DMS53 (cell line): ENCODE measurements at regions not wholly inside any gene's neighbourhood (a gene's known extent, or its start where the extent isn't known, plus 50 kb on each side); places are given as distances from the start of the nearest gene placed in this dataset.
"Not testable (repeated sequence)": the region's sequence is repeated elsewhere in the genome, so short reads cannot be mapped to it uniquely, and the experiment has no call there.

ENCODE experiments used
- DNase-seq: peaks from one replicate; lab custom pipeline; 2025; lab: John Stamatoyannopoulos, UW

DNA sequence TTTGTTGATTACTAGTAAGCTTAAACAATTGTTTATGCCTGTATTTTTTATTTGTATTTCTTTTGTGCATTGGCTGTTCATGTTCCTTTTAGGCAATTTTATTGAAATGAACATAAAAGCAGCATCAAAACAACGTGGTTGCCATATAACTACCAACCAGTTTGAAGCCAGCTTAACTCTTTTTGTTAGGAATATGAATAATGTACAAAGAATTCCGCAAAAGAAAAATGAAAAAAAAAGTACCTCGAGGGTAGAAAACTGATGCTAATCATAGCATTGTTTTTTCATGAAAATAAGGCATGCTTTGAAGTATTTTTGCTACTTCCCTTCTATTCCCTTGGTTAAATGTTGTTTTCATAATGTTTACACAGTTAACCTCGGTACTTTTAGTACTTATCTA, 1024.0 kb upstream of the SLIT2 start:
- DNase-seq: no peak

DNA sequence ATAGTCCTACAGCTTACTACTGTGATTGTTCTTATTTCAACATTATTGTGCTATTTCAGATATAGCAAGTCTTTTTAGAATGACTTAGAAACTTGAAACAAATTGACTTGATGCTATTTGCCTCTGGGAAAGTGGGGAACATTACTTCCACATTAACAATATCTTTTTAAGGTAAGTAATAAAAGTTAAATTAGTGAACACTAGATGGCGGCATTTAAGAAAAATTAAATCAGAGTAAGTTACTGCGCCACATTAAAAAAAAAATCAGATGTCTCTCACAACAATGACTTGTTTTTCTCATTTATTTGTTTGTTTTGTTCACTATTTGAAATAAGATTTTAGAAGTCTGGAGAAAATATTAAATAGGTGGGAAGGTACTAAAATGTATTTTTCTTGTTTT, 1026.9 kb upstream of the SLIT2 start:
- peak; percentile 78 for DNase-seq

DNA sequence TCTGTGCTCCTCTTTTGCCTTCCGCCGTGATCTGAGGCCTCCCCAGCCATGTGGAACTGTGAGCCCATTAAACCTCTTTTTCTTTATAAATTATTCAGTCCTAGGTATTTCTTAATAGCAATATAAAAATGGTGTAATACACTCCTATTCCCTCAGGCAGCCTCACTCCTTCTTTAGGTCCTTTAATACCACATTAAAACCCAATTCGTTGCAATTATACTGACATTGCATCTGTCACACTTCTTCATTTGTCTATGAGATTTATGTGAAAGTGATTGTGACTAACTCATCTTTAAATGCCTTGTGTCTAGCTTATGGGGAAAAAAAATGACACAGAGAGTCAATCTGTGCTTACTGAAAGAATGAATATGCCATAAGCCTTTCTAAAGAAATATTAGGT, 1035.2 kb upstream of the SLIT2 start:
- DNase-seq: no peak

DNA sequence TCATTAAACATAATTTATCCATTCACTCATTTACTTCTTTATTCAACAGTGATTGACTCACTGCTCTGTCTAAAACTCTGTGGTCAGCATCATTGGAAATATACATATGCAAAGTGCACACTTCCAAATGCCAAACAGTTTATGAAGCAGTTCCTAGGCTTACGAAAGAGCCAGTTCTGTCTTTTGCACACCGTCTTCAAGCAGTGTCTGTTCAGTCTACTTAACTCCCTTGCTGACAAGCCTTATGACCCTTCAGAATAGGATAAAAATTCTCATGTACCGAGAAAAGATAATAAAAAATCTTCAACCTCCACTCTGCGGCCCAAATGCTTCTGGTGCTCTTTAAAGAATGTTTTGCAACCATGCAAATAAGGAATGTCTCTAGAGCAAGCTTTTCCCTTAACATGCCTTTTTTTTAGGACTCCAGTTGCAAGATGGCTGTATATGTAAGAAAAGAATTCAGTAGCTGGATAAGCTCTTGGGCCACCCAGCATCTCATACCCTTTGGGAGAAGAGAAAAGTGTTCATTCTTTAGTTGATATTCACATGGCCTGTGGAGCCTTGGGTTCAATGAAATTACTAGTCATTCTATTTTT, 1037.0 kb upstream of the SLIT2 start:
- no peak for DNase-seq

DNA sequence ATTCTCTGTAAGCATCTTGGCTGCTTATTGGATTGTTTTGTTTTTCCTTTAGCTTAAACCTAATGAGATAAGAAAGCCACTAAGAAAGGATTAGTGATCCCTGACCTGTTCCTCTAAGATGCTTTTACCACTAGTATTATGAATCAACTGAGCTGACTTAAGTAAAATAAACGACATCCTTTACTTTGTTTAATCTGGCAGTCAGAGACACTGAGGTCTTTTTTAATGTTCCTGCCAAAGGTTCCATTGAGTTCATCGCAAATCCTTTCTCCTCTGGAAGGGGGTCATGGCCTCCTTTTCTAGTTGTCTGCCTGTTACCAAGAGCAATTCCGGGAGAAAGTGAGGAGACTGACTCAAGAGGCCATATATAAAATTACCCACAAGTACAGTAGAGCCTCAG, 1038.3 kb upstream of the SLIT2 start:
- DNase-seq: no peak

DNA sequence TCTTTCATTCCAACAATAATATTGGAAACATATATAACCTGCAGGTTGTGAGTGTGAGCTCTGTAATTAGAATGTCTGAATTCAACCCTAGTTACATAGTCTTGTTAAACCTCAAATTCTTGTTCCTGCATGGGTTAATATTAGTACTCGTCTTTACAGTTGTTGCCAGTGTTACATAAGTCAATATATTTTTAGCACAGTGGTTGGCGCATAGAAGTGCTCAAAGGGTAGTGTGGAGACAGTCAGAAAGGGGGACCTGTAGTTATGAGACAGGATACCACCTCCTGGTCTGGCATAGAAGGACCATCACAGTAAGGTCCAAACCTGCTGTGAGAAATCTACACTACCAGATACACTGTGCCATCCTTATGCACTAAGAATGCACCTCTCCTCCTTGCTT, 1045.9 kb upstream of the SLIT2 start:
- DNase-seq: no peak

DNA sequence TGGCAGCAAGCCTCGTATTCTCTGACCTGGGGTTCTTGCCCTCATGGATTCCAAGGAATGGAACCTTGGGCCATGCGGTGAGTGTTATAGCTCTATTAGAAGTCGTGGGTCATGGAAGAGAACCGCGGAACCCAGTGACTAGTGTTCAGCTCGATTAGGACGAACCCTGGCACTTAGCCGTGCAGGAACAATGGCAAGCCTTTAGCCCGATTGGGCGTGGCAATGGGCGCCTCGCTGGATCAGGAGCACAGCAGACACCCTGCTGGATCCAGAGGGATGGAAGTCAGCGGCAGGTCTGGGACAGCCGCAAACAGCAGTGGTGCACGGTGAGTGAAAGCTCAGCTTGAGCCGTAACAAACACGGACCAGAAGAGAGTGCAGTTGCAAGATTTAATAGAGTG, 1053.9 kb upstream of the SLIT2 start:
- DNase-seq: not testable (repeated sequence)

DNA sequence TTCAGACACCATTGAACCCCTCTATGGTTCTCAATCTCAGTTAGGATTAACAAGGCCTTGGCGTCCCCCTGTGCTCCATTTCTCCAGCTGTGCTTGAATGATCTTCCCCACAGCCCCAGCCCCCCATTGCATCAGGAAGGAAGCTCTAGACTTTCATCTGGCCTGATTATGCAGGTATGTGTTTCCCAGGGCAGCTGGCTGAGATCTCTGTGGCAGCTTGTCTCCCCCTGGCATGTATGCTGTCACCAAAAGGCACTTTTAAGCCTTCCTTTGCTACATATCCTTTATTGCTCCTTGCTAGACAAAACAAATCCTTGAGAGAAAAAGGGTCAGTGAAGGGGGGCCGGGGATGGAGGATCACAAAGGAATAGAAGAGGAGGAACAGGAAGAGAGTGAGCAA, 1056.0 kb upstream of the SLIT2 start:
- DNase-seq: no peak

DNA sequence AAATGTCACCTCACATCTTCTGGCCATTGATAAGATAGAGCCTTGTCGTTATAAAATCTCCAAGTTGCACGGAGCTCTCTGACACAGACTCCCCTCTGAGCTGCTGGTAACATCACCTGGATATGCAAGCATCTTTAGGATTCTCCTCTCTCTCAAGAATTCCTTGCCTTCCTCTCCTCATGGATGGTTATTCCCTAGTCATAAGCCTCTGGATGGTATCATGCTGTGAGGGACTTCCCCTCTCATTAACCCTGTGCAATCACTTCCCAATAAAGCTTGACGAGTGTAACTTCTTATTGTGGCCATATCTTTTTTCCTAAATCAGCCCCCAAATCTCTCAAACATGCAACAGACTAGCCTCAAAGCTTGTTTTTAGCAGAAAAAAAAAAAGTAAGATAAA, 1057.0 kb upstream of the SLIT2 start:
- DNase-seq: no peak

DNA sequence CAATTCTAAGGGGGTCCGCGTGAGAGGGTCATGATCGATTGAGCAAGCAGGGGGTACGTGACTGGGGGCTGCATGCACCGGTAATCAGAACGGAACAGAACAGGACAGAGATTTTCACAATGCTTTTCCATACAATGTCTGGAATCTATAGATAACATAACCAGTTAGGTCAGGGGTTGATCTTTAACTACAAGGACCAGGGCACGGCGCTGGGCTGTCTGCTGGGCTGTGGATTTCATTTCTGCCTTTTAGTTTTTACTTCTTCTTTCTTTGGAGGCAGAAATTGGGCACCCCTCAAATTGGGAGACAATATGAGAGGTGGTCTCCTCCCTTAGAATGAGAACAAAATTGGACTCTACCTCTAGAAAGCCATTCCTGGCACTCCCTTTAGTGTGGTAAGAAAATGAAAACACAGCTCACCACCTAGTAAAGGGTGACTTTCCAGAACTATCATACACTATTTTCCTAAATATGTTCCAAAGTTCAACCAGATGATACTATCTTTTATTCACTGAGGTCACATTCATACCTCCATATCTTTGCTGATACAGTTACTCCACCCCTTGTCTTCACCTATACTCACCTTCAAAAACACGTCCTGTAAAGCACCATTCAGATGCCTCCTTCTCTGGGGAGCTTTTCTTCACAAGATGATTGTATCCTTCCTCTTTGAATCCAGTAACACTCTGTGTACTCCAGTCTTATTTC, 1058.3 kb upstream of the SLIT2 start:
- no peak for DNase-seq

DNA sequence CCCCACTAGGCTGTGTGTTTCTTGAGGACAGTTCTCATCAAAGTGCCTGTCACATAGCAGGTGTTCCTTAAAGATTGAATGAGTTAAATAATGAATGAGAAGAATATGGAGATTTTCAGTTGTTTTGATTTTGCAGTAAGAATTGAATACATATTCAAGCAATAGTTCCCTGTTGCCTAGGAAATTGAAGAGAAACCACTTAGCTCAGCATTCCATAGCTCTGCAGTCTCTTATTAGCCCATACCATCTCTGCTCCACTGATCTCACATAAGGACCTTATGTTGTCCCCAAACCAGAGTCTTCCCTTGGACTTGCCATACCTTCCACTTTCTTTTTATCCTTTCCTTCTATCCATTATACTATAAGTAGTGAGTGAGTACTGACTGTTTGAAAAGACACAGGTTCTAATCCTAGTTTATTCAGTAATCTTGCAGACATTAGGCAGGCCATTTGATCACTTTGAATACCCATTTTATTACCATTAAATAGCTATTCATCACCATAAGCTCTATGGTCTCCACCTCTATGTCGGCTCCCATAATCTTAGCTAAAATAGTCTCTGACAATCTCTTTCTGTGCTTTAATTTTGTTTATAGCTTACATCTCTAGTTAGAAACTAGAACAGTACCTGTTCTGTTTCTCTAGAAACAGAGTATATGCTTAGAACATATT, 1059.6 kb upstream of the SLIT2 start:
- DNase-seq: no peak

DNA sequence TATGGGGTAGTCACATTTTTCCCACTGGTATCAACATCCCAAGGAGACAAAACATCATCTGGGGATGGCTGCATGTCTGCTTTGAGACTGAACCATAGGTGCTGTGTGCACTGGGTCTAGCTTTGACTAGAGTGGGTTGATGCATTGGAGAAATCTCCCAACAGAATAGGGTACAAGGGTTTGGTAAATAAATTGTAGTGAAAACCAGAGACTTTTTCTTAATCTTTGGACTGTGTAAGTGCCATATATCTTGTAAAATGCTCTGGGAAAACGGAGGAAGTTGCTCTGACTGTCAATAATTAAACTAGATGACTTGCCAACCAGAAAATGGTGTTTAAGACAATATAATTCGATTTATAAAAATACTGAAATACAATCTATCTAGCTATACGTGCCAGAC, 1064.0 kb upstream of the SLIT2 start:
- no peak for DNase-seq

DNA sequence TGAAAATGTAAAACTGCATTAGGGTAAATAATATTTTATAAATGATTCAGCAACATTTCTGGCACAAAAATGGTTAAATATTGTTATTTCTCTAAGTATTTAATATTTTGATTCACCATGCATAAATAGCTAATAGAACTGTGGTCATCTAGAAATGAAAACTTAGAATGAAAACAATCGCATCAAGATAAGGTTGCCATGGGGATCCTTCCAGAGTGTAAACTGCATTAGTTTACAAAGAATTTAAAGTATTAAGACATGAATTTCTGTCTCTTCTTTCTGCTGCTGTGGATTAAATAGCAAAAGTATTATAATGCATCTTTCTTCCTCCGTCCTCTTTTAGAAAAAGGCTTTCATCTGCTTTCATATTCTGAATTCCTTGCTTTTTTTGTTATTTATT, 1064.6 kb upstream of the SLIT2 start:
- DNase-seq: no peak

DNA sequence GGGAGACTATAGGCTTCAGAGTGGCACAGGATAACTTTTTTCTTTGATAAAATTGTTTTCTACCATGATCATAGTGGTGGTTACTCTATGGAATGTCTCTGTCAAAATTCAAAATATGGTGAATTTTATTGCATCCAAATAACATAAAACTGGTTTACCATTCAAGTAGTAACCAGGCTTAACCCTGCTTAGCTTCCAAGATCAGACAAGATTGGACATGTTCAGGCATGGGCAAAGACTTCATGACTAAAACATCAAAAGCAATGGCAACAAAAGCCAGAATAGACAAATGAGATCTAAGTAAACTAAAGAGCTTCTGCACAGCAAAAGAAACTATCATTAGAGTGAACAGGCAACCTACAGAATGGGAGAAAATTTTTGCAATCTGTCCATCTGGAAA, 1070.1 kb upstream of the SLIT2 start:
- DNase-seq: not testable (repeated sequence)

DNA sequence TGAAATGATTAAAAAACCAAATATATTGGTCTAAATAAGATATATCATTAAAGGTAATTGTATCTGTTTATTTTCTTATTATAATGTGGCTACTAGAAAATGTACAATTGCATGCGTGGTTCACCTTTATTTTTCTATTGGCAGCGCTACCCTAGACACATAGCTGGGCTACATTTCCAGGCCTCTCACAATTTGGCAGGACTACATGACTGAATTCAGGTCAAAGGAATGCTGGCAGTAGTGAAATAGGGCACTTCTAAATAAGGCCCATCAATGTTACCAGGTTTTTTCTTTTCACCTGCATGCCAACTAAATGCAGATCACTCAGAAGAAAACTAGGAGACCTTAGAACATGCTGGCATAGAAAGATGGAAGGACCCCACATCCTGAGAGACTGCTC, 1072.9 kb upstream of the SLIT2 start:
- DNase-seq: no peak

DNA sequence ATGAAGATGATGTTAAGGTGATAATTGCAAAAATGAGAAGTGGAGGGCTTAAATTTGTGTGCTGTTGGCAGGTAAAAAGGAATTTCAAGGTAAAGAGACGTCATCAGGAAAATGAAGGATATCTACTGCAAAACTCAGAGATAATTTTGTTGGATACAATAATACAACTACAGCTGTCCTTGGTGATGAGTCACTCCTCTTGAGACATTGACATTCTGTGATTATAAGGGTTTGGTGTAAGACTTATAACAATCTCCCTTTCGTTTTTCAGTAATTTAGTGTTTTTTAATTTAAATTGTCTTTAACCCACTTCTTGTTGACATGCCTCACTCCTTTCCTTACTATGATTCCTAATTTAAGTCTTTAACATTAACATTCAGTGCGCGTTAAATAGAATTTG, 1074.1 kb upstream of the SLIT2 start:
- peak; percentile 12 for DNase-seq

DNA sequence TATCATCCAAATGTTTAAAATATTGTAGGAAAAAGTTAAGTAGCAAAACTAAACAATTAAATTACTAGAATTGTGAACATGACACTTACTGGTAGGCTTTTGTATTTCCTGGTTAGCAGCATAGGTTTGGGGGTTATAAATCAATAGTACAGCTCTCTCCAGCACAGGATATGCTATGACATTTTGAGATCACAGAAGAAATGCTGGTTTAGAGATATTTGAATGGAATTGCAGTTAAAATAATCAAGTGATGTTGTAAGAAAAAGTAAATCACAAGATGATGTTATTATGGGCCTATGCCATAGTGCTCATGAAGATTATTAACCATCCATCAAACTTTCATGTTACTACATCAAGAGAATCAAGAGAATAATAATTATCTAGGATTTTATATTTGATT, 1079.9 kb upstream of the SLIT2 start:
- no peak for DNase-seq

DNA sequence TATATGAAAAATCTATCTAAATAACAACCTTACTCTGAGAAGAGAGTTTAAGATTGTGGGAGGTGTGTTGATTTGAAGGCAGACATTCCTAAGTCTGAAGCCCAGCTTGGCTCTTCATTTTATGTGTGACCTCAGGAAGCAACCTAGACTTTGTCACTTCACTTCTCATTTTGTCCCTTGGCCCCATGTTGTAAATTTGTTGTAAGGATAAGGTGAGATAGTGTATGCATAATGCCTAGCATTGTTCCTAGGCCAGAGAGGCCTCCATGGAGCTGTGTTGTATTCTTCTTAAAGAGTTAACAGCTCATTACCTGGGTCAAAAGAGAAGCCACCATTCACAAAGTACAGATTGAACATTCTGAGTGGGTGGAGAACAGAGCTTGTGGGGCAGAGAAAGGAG, 1084.4 kb upstream of the SLIT2 start:
- DNase-seq: no peak

DNA sequence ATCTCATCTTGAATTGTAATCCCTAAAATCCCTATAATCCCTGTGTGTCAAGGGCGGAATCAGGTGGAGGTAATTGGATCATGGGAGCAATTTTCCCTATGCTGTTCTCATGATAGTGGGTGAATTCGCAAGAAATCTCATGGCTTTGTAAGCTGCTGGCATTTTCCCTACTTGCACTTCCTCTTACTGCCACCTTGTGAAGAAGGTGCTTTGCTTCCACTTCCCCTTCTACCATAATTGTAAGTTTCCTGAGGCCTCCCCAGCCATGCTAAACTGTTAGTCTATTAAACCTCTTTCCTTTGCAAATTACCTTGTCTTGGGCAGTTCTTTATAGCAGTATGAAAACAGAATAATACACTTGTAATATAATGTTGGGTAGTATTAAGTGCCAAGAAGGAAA, 1087.4 kb upstream of the SLIT2 start:
- DNase-seq: no peak

DNA sequence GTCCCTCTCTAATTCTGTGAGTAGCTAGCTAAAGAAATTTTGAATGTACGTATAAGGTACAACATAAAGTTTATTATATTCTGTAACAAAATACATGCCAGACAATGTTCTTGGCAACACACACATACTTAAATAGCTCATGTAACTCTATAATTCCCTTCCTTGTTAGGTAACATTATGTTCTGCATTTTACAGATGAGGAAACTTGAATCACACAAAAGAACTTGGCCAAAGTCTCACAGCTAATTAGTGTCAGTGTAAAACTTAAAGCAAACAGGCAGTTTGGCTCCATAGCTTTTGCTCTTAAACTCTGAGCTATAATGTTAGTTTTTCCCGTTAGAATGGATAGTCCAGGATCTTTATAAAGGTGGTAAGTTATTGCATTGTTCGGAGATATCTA, 1091.8 kb upstream of the SLIT2 start:
- no peak for DNase-seq

DNA sequence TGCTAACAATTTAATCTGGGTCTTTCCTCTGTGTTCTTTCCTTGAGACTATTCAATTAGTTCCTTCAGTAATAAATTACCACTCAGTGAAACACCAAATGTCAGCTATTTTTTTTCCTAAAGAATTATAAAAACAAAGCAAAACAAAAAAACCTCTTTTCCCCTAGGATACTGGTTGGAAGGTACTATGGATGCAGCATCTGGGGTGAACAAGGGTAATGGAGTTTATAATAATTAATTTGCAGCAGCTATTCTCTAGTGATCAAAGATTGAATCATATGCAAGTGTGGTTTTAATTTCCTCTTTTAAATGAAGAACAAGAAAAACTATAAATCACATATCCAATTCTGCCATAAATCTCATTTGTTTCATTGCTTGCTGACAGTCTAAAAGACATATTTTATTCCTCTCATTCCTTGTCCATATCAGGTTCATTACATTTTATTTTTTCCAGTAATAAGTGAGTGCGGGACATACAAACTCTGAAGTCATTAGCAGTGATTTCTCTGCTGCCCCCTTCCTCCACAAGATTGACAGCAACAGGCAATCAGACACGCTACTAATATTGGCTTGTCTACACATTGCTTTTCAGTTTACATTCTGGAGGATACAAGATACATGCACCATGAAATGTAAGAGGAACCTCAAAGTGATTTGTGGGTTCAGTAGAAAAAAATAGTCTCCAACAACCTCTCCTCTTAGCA, 1093.4 kb upstream of the SLIT2 start:
- no peak for DNase-seq

DNA sequence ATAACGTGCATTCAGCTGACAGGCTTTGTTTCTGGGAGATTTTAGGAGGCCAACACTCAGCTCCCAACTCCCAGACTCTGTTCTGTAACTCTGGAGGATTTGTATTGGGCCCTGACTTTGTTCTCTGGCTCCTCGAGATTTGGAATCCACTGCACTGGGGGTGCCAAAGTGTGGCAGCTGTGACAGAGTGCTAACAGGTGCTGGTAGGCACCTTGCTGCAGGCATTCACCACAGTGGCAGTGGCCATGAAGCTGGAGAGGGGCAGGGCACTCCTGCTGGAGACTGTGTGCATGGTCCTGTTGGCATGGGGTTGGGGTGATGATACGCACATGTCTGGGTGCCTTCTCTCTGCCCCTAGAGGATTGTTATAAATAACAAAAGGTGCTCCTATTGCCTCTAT, 1094.9 kb upstream of the SLIT2 start:
- no peak for DNase-seq

DNA sequence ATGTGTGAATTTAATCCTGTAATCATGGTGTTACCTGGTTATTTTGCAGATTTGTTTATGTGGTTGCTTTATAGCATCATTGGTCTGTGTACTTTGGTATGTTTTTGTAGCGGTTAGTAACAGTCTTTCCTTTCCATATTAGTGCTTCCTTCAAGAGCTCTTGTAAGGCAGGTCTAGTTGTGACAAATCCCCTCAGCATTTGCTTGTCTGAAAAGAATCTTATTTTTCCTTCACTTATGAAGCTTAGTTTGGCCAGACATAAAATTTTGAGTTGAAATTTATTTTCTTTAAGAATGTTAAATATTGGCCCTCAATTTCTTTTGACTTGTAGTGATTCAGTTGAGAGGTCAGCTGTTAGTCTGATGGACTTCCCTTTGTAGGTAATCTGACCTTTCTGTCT, 1096.1 kb upstream of the SLIT2 start:
- no peak for DNase-seq
